NCI-H2196 treated with DMSO at 0.1 percent for 48 hours (cell line): ENCODE measurements at regions not wholly inside any gene's neighbourhood (a gene's known extent, or its start where the extent isn't known, plus 50 kb on each side); places are given as distances from the start of the nearest gene placed in this dataset.
"Not testable (repeated sequence)": the region's sequence is repeated elsewhere in the genome, so short reads cannot be mapped to it uniquely, and the experiment has no call there.

ENCODE experiments used
- DNase-seq: peaks from one replicate; lab custom pipeline; 2025; ENCODE audit not compliant: unreplicated experiment; lab: John Stamatoyannopoulos, UW

- no peak for DNase-seq
Observed at GRCh38 chr6:82783587-82784236, 281.9 kb downstream of the UBE3D start.

GRCh38 chr6:82785206-82785605, 280.4 kb downstream of the UBE3D start:
- DNase-seq = no peak

- no peak for DNase-seq
Observed at GRCh38 chr6:82786248-82786647, 279.4 kb downstream of the UBE3D start.

- DNase-seq = no peak
Observed at GRCh38 chr6:82795940-82796339, 269.7 kb downstream of the UBE3D start.

GRCh38 chr6:82801083-82801482, 264.6 kb downstream of the UBE3D start:
- no peak for DNase-seq

- not testable (repeated sequence) for DNase-seq
Observed at GRCh38 chr6:82816243-82816642, 249.4 kb downstream of the UBE3D start.

GRCh38 chr6:82818727-82819126, 246.9 kb downstream of the UBE3D start:
- no peak for DNase-seq

- no peak for DNase-seq
Observed at GRCh38 chr6:82823361-82823760, 242.3 kb downstream of the UBE3D start.

- DNase-seq = no peak
Observed at GRCh38 chr6:82832811-82833210, 232.8 kb downstream of the UBE3D start.

GRCh38 chr6:82833481-82833880, 232.2 kb downstream of the UBE3D start:
- no peak for DNase-seq

GRCh38 chr6:82836022-82836575, 229.5 kb downstream of the UBE3D start:
- DNase-seq = no peak

- no peak for DNase-seq
Observed at GRCh38 chr6:82840571-82840970, 225.1 kb downstream of the UBE3D start.

GRCh38 chr6:82841309-82841708, 224.3 kb downstream of the UBE3D start:
- no peak for DNase-seq
